ENCODE measurements at regions not wholly inside any gene's neighbourhood (a gene's known extent, or its start where the extent isn't known, plus 50 kb on each side); places are given as distances from the start of the nearest gene placed in this dataset.

DNA sequence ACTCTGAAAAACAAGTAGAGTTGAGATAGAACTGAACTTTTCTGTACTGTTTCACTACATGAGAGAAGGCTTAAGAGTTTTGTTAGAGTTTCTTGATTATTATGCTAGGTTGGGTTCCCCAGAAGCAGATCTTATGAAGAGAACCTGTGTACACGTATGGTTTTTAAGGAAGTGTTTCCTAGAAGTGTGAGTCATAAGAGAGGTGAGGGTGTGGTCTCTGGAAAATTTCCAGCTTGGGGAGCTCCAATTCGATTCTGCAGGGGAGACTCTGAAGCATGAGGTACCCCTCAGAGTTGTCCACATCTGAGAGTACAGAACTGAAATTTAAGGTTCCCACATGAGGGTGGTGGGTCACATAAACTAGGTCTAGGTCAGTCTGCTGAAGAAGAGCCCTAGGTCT, 83.3 kb upstream of the MAP2 start:
- no peak overlapping the region for H3K27ac ChIP-seq (ENCODE audit: low read depth, low read length, poor library complexity, severe bottlenecking)
- CTCF ChIA-PET = no interaction called here

DNA sequence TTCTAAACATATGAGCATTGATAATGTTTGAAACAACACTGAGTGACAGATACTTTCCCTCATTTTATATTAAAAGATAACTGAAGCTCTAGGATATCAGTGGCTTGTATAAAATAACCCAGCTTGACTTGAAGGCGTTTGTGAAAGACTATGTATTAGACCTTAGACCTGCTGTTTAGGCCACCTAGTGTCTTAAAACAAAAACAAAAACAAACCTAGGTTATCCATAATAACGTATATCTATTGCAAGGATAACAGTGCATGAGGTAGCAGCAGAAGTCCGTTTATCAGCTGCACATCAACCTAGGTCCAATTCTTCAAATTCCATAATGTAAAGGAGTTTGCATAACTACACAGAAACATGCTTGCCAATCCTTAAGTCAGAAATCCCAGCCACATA, 79.5 kb upstream of the MAP2 start:
- DNase-seq (ENCODE audit: low spot score) = no peak
- intact Hi-C loops (cut with micrococcal nuclease; ENCODE audit: unreplicated experiment) = no loop called here
- no peak for TF ChIP-seq EZH2 (IDR thresholded peaks at IDR 0.05; ENCODE audit: borderline replicate concordance, low read depth, low read length, poor library complexity, severe bottlenecking)
- TF ChIP-seq, protein P1, sequence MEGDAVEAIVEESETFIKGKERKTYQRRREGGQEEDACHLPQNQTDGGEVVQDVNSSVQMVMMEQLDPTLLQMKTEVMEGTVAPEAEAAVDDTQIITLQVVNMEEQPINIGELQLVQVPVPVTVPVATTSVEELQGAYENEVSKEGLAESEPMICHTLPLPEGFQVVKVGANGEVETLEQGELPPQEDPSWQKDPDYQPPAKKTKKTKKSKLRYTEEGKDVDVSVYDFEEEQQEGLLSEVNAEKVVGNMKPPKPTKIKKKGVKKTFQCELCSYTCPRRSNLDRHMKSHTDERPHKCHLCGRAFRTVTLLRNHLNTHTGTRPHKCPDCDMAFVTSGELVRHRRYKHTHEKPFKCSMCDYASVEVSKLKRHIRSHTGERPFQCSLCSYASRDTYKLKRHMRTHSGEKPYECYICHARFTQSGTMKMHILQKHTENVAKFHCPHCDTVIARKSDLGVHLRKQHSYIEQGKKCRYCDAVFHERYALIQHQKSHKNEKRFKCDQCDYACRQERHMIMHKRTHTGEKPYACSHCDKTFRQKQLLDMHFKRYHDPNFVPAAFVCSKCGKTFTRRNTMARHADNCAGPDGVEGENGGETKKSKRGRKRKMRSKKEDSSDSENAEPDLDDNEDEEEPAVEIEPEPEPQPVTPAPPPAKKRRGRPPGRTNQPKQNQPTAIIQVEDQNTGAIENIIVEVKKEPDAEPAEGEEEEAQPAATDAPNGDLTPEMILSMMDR (conservative IDR thresholded peaks at IDR 0.05; ENCODE audit: low read depth, low read length) = no peak
- ChIA-PET POLR2A (ENCODE audit: low non-redundant PET) (no interaction called here), CTCF (no interaction called here)
- Histone ChIP-seq H3K9me3 (ENCODE audit: low read depth, low read length, poor library complexity, severe bottlenecking) (no peaks in the 10 kb centered on the region), H3K27me3 (replicated peaks; ENCODE audit: insufficient read depth, low read depth, low read length, poor library complexity) (peaks cover 27% of the 10 kb centered on the region), H3K4me3 (ENCODE audit: low read depth, low read length, poor library complexity, severe bottlenecking) (no peak overlapping the region), H3K36me3 (ENCODE audit: insufficient read depth, low read length, poor library complexity, severe bottlenecking) (no peaks in the 10 kb centered on the region), H3K27ac (ENCODE audit: low read depth, low read length, poor library complexity, severe bottlenecking) (no peak overlapping the region), H3K4me1 (ENCODE audit: insufficient read depth, low read length, poor library complexity, severe bottlenecking) (no peaks in the 10 kb centered on the region)
- BruUV-seq (replicated peaks) = no TSS peak

More for the DNA sequence above, 83.3 kb upstream of the MAP2 start:
- H3K4me1 ChIP-seq (ENCODE audit: insufficient read depth, low read length, poor library complexity, severe bottlenecking) = no peaks in the 10 kb centered on the region
- POLR2A ChIA-PET (ENCODE audit: low non-redundant PET) = no interaction called here
- no peaks in the 10 kb centered on the region for H3K36me3 ChIP-seq (ENCODE audit: insufficient read depth, low read length, poor library complexity, severe bottlenecking)
- H3K9me3 ChIP-seq (ENCODE audit: low read depth, low read length, poor library complexity, severe bottlenecking) = no peaks in the 10 kb centered on the region
- H3K4me3 ChIP-seq (ENCODE audit: low read depth, low read length, poor library complexity, severe bottlenecking) = no peak overlapping the region
- DNase-seq (ENCODE audit: low spot score) = no peak
- intact Hi-C loops (cut with micrococcal nuclease; ENCODE audit: unreplicated experiment) = no loop called here
- no TSS peak for BruUV-seq (replicated peaks)
- H3K27me3 ChIP-seq (replicated peaks; ENCODE audit: insufficient read depth, low read depth, low read length, poor library complexity) = peaks cover 37% of the 10 kb centered on the region
- TF ChIP-seq, protein P1 (conservative IDR thresholded peaks at IDR 0.05; ENCODE audit: low read depth, low read length) = no peak
- no peak for TF ChIP-seq EZH2 (IDR thresholded peaks at IDR 0.05; ENCODE audit: borderline replicate concordance, low read depth, low read length, poor library complexity, severe bottlenecking)

DNA sequence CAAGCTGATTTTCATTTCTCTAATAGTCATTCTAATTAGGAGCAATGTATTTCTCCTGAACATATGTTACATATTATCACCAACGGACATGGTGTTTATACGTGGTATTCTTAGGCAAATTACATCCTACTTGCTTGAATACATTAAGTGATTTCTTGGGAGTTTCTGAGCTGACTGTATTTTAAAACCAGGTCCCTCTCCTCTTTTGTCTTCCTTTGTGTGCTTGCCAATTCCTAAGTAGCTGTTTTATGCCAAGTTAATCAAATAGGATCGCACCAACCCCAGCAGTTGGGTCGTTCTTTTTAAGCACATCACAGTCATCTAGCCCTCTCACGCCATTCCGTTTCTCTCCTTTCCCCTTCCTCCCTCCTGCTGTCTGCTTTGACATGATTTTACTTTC, 75.4 kb upstream of the MAP2 start:
- H3K9me3 ChIP-seq (ENCODE audit: low read depth, low read length, poor library complexity, severe bottlenecking) = no peaks in the 10 kb centered on the region
- intact Hi-C loops (cut with micrococcal nuclease; ENCODE audit: unreplicated experiment) = no loop called here
- H3K27ac ChIP-seq (ENCODE audit: low read depth, low read length, poor library complexity, severe bottlenecking) = no peak overlapping the region
- no peaks in the 10 kb centered on the region for H3K4me1 ChIP-seq (ENCODE audit: insufficient read depth, low read length, poor library complexity, severe bottlenecking)
- H3K4me3 ChIP-seq (ENCODE audit: low read depth, low read length, poor library complexity, severe bottlenecking) = no peak overlapping the region
- ChIA-PET POLR2A (ENCODE audit: low non-redundant PET) (no interaction called here), CTCF (no interaction called here)
- no TSS peak for BruUV-seq (replicated peaks)
- peaks cover 10% of the 10 kb centered on the region for H3K27me3 ChIP-seq (replicated peaks; ENCODE audit: insufficient read depth, low read depth, low read length, poor library complexity)
- DNase-seq (ENCODE audit: low spot score) = peak; percentile 60
- no peaks in the 10 kb centered on the region for H3K36me3 ChIP-seq (ENCODE audit: insufficient read depth, low read length, poor library complexity, severe bottlenecking)
- no peak for TF ChIP-seq EZH2 (IDR thresholded peaks at IDR 0.05; ENCODE audit: borderline replicate concordance, low read depth, low read length, poor library complexity, severe bottlenecking)
- TF ChIP-seq, protein P1 (conservative IDR thresholded peaks at IDR 0.05; ENCODE audit: low read depth, low read length) = no peak

Data from A673 (cell line).